NCI-H1694 (cell line): ENCODE measurements at regions not wholly inside any gene's neighbourhood (a gene's known extent, or its start where the extent isn't known, plus 50 kb on each side); places are given as distances from the start of the nearest gene placed in this dataset.
"Not testable (repeated sequence)": the region's sequence is repeated elsewhere in the genome, so short reads cannot be mapped to it uniquely, and the experiment has no call there.

Experiments
- DNase-seq: peaks from one replicate; lab custom pipeline; 2025; lab: John Stamatoyannopoulos, UW

DNA sequence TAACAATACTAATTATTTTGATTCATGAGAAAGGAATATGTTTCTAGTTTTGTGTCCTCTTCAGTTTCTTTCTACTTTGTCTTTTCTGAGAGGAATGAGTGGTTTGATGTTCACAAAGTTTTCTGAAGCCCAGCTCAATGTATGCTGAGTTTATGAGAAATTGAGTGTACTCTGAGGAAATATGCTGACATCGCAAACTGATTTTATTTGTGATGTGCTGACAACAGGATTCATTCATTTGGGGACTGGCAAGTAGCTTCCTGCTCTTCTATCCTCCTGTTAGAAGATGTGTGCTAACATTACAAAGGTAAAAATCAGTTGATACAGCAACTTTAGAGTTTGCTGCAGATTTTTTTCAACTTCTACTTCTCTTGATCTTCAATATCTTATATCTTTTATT is 403.2 kb upstream of the CDH19 start:
- no peak for DNase-seq

GRCh38 chr18:67001052-67001451 is 397.2 kb upstream of the CDH19 start:
- DNase-seq = no peak

- DNase-seq = no peak
These were observed 395.1 kb upstream of the CDH19 start for GRCh38 chr18:66999003-66999402.

DNA sequence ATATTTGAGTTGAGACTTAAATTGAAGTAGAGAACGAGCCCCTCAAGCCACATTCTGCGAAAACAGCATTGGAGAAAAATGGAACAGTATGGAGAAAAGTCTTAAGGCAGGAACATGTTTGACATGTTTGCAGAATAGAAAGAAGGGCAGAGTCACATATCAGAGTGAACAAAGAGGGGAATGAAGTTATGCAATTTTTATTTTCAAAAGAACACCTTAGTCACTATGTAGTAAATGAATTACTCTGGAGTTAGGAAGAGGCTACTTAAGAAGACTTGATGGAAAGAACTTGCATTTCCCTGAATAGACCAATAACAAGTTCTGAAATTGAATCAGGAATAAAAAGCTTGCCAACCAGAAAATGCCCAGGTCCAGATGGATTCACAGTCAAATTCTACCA is 391.4 kb upstream of the CDH19 start:
- no peak for DNase-seq

GRCh38 chr18:66994790-66995189 is 390.9 kb upstream of the CDH19 start:
- DNase-seq = no peak

GRCh38 chr18:66993492-66993891 is 389.6 kb upstream of the CDH19 start:
- no peak for DNase-seq

DNA sequence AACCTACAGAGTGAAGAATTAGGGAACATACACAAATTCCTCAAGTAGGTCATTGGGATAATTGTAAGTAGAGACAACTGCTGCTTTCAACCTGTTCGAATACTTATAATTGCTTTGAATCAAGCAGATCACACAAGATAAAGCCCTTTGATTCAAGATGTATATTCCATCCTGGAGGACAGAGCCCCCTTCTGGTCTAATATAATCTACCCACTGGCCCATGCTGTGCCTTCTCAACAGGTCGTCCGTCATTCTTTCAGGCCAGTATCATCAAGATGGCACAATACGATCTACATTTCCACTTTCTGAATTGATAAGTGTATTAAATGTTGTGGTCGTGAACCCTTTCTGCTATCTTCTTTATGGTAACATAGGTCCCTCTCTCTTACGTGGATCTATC is 387.0 kb upstream of the CDH19 start:
- no peak for DNase-seq

DNA sequence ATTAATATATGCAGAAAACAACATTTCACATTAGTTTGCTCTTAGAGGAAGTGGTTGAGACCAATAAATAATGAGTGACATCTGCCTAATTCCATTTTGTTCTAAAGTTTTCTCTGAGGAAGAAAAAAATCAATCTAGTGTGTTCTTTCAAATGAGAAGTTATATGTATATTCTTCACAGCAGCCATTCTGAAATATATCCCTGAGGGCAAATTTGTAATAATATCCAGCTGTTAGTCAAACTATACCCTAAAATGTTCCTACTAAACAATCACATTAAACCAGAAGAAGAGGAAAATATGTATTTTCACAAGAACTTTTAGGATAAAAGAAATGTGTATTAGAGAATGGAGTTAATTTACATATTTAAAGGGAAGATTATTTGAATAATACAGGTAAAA is 375.1 kb upstream of the CDH19 start:
- DNase-seq = no peak

GRCh38 chr18:66972681-66973080 is 368.8 kb upstream of the CDH19 start:
- DNase-seq = no peak

- no peak for DNase-seq
These were observed 368.1 kb upstream of the CDH19 start for GRCh38 chr18:66971960-66972359.

- no peak for DNase-seq
These were observed 362.3 kb upstream of the CDH19 start for GRCh38 chr18:66966171-66966570.

DNA sequence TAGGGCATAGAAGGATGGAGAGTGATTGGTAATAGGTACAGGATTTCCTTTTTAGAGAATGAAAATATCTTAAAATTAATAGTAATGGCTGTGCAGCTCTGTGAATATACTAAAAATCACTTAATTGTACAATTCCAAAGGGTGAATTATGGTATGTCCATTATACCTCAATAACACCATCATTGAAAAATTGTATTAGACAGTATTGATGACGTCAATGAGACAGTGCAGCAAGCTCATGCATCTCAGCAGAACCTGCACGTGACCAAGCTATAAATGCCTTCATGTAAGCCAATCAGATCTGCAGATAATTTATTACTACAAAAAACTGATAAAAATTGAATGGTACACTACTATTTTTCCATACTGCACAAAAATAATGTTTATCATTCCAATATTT is 354.4 kb upstream of the CDH19 start:
- DNase-seq = no peak

DNA sequence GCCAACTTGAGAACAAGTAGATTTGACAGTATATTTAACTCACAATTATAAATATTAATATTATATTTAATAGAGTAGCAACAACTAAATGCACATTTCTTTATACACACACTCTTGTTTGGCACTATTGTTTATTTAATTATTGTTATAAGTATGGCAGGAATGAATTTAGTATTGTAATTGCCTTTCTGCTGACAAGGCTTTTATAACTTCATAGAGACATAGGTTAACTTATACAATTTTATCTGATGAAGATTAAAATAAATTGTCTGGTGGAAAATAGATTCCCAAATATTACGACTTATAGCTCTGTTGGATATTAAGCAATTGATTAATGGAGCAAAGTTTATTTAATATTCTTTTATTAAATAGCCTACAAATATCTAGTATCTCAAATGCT is 347.9 kb upstream of the CDH19 start:
- DNase-seq = no peak

- DNase-seq = no peak
These were observed 345.5 kb upstream of the CDH19 start for GRCh38 chr18:66949419-66949818.

DNA sequence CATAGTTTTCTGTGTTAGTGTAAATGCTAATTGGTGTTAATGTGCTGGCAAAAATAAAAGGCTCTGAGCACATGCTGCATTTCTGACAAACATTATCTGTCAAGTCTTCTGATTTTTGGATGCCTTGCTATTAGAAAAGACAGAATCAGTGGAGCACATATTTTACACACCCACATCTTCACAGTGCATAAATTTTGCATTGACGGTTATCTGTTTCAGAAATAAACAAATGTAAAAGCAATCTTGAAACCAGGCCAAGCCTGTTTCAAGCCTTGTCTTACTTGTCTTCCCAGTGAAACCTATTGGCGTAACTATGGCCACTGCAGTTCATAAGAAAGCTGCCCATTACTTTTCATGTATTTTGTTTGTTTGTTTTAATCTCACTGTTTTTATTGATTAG is 333.7 kb upstream of the CDH19 start:
- DNase-seq = no peak

DNA sequence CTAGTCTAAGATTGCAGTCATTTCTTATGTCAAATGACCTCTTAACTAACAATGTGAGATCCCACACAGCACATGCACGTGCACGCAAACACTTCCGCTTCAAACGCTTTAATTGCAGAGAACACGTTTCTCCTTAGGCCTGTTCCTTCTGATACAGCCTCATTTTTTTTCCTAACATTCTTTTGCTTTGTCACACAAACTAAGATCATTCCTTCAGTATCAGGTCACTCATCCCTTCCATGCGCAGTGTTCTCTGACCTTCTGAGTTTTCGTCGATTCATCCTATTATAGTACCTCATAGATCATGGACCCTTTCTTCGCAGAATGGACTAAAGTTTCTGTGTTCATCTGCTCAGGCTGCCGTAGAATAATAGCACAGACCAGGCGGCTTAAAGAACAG is 327.1 kb upstream of the CDH19 start:
- DNase-seq = no peak

GRCh38 chr18:66916834-66917233 is 312.9 kb upstream of the CDH19 start:
- no peak for DNase-seq

GRCh38 chr18:66900837-66901236 is 296.9 kb upstream of the CDH19 start:
- no peak for DNase-seq

- no peak for DNase-seq
These were observed 291.7 kb upstream of the CDH19 start for GRCh38 chr18:66895631-66896030.

GRCh38 chr18:66894851-66895250 is 291.0 kb upstream of the CDH19 start:
- DNase-seq = no peak

DNA sequence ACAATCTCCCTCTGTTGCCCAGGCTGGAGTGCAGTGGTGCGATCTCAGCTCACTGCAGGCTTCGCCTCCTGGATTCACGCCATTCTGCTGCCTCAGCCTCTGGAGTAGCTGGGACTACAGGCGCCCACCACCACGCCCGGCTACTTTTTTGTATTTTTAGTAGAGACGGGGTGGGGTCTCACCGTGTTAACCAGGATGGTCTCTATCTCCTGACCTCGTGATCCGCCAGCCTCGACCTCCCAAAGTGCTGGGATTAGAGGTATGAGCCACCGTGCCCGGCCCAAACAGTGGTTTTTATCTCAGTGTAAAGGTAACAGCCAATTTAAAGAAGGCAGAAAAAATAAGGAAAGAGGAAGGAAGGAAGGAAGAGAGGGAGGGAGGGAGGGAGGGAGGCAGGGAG is 288.5 kb upstream of the CDH19 start:
- DNase-seq = not testable (repeated sequence)

- no peak for DNase-seq
These were observed 271.1 kb upstream of the CDH19 start for GRCh38 chr18:66874812-66875474.

DNA sequence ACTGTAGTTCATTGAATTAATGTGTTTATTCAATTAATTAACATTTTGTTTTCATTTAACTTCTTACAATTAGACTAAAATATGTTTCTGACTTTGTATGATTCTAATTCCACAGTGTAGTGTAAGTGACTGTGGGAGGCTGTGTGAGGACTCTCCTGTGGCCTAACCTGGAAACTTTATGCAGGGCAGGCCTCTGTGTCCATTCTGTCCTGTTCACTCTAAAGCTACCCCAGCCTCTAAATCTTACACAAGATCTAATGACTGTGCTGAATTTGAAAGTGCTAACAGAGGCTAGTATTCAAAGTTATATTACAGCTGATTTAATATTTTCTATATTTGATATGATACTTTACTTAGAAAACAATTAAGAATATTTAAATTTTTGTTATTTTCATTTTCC is 270.5 kb upstream of the CDH19 start:
- no peak for DNase-seq

GRCh38 chr18:66873899-66874298 is 270.0 kb upstream of the CDH19 start:
- DNase-seq = no peak

DNA sequence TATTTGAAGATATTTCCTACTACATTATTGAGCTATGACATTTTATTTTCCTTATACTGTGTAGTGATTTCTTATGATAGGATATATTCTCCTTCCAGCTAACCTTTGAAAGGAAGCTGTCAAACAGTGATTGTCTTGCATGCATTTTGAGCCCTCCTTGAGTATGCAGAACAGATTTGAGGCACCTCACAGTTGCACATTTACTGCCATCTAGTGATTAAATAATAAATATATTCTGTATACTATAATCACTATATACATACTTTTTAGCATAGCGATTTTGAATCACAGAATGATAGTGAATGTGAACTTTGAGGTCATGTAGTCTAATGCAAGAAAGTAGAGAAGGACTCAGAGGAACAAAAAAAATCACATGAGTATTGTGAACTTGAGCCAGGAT is 268.4 kb upstream of the CDH19 start:
- no peak for DNase-seq
